Renal cortex interstitium (tissue), 11 donors: ENCODE measurements at regions not wholly inside any gene's neighbourhood (a gene's known extent, or its start where the extent isn't known, plus 50 kb on each side); places are given as distances from the start of the nearest gene placed in this dataset.
"Not testable (repeated sequence)": the region's sequence is repeated elsewhere in the genome, so short reads cannot be mapped to it uniquely, and the experiment has no call there.

Source experiments
- DNase-seq, 11 donors: peaks; one replicate each; pipeline ENCODE4 v3.0.0-alpha.2; 2013; ENCODE audit warnings: low read depth in 9 of 11, low spot score in 4 of 11; ENCODE audit errors: extremely low read depth in 1 of 11

- no peak for DNase-seq
These were observed 436.3 kb upstream of the NPVF start for GRCh38 chr7:25664593-25664992.

GRCh38 chr7:25665374-25665773 lies 437.1 kb upstream of the NPVF start:
- no peak for DNase-seq

- DNase-seq, result no peak
These were observed 437.8 kb upstream of the NPVF start for GRCh38 chr7:25665903-25666670.

DNA sequence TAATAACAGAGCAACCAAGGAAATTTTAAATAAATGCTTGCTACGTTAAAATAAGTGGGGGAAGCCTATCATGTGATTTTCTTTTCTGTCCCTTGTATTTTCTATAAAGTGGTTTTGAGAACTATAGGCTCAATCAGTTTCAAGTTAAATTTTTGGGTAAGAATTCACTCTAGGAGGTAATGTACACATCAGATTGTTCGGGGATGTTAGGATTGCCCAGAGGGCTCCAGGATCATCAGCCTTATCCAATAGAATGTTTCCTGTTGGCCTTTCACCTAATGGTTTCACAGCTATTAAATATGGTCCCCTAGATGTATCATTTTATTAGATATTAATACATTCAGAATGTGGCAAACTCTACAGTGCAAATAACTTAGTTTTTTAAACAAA lies 438.4 kb upstream of the NPVF start:
- DNase-seq, result no peak

GRCh38 chr7:25669281-25669781 lies 441.0 kb upstream of the NPVF start:
- no peak for DNase-seq

DNA sequence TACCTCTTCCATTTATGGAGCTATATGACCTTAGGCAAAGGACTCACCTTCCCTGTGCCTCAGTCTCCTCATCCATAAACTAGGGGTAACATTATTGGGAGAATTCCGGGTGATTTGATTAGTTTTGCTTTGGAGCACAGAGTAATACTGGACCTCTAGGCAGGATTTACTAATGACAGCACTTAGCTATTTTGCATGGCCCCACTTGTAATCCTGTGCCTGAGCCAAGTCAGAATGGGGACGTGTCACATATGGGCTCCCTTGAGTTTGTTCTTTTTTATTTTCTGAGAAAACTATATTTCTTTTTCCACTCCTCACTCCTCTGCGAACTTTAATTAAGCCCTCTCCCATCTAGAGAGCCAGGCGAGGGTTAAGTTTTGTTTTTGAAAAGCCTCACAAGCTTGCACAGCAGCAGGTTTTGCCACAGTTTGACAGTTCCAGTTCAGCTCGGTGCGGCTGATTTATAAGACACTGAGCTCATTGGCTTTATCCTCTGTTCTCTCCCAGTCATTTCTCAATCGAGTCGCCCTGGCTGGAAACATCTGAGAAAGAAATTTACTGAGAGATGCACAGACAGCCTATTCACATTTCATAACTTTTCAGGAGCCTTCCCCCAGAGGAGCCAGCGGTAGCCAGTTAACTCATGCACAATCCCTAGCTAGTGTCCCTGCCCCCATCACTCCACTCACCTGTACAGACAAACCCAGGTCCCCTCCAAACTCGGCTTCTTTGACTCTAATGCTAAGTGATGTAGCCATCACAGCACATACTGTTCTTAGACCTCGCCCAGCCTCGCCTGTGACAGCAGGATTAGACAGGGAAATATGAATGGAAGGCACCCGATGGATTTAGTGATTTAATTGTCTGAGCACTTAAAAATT lies 441.9 kb upstream of the NPVF start:
- DNase-seq, result peak in 7 of 11 donors; percentile 38 to 72 (median 55)

- DNase-seq, result peak in 3 of 11 donors; percentile 48 to 58 (median 55)
These were observed 442.8 kb upstream of the NPVF start for GRCh38 chr7:25671111-25671510.

DNA sequence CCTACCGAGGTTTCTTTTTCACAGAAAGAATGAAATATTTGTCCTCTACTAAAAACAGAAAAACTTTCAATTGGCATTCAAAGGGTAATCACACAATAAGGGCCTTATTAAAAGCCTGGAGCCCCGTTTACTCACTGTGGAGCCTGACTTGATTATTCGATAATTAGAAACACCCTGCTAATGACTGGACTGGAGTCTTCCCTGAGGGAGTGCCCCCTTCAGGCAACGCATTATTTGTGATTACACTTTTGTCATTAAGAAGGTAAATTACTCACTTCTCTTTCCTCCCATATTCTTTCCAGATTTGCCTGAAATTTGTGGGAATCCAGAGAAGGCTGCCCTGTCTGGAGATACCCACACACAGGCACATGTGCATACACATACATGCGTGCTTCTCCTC lies 444.2 kb upstream of the NPVF start:
- DNase-seq, result no peak

DNA sequence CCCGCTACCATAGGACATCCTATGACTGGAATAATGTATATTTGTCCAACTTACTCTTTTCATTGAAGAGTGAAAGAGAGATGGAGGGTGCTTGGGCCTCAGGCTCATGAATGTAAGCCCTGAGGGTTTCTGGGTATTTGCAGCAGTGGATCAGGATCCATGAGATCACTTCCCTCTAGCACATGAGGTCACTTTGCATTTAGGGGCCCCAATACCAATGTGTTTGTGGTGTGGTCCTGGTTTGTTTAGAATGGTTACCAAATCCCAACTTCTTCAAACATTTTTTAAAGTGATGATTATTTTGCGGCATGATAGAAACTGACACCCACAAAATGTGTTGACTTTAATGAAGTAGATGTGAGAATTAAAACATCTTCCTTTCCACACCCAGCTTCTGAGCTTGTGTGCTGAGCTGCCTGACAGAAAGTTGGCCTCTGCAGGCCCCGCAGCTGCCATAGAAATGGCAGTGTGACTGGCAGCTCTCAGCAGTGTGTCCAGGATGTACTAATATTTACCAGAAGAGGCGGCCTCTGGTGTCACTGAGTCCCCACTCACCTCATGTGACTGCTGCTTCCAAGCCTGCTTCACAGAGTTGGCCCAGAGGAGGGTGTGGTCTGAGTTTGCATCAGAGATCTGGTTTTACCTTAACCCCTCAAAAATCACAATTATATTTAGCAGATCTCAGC lies 447.6 kb upstream of the NPVF start:
- DNase-seq, result no peak

DNA sequence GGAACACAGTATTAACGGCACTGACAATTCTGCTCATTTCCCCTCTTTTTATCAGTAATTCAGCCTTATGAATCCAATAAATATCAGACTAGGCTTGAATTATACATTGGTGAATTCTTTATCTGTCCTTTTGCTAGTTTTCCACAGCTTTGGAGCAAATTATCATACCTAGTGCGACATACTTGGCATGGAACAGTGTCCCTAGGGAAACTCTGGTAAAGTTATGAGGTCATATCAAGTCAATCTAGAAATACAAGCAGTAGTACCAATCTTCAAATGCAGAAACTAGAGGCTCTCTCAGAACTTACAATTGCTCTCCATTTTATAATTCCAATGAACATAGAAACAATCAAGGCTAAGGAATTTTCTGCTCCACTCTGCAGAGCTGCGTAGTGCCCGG lies 449.3 kb upstream of the NPVF start:
- no peak for DNase-seq

- DNase-seq, result no peak
These were observed 449.9 kb upstream of the NPVF start for GRCh38 chr7:25678215-25678614.

GRCh38 chr7:25680636-25681035 lies 452.4 kb upstream of the NPVF start:
- no peak for DNase-seq

DNA sequence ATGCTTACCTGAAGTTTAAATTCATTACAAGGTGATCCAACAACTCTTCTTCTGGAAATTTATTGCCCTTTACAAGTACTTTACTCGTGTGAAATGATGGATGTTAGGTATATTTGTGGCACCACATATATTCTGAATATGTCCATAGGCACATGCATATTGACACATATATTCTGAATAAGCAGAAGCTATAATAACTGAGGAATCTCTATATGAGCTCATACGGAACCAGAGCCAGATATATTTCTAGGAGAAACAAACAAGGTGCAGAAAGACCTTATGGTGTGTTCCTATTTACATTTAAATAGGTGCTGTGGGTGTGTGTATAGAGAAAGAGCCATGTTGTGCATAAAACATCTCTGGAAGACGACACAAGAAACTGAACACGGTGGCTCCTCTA lies 456.1 kb upstream of the NPVF start:
- DNase-seq, result no peak

- no peak for DNase-seq
These were observed 458.2 kb upstream of the NPVF start for GRCh38 chr7:25686493-25686892.

DNA sequence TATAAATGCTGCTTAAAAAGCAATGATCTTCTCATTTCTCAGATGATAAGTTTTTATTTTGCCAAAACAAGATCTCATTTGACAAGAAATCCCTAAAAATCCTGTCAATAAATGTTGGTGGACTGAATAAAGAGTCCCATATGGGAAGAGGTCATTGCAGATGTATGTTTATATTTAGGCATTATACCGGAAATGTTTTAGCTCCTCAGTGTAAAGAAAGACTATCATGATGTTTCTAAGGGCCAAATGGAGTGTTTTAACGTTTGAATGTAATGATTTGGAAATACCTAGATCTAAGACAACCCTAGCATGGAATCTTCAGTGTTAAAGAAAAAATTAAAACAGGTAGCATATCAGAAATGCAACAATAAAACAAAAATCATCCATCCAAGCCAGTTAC lies 457.8 kb upstream of the NFE2L3 start:
- no peak for DNase-seq

DNA sequence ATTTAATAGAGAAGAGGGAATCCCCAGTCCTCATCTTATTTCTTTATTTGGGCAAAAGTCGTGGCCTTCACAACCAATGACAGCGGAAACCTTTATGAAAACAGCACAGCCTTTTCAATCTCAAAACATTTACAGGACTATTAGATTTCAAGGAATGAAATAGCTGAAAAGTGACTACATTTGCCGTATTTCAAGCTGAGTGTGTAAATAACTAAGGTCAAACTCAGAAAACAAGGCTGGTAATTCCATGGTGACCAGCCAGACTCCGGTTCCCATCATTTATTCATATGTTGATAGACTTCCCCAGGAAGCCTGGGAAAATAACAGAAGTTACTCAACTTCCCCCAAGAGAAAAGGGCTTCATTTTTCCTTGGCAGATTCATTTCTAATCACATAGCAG lies 457.3 kb upstream of the NFE2L3 start:
- DNase-seq, result no peak

DNA sequence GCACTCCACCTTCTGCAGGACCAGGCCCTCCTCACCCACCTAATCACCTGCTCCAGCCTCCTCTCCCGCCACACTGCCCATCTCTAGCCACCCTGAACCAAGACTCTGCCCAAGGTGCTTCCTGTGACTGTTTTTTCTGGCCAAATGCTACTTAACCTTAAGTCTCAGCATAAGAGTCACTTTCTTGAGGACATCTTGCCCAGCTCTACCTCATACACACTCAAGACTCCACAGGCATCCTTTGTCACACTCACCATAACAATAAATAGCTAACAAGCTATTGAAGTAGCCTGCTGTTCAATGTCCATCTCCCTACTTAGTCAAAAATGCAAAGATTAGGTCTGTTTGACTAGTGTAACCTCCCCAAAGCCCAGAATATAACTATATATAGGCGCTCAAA lies 455.4 kb upstream of the NFE2L3 start:
- no peak for DNase-seq

- DNase-seq, result peak in 8 of 11 donors; percentile 37 to 79 (median 54)
These were observed 453.4 kb upstream of the NFE2L3 start for GRCh38 chr7:25698451-25699113.

- DNase-seq, result not testable (repeated sequence)
These were observed 451.9 kb upstream of the NFE2L3 start for GRCh38 chr7:25700141-25700540.
